Heart right ventricle (tissue), 16 donors: ENCODE measurements at regions not wholly inside any gene's neighbourhood (a gene's known extent, or its start where the extent isn't known, plus 50 kb on each side); places are given as distances from the start of the nearest gene placed in this dataset.

Experiments used
- ATAC-seq, 8 donors: fragments of 200-7000 bp; cut with Tn5 transposase; one replicate each; pipeline ENCODE4 v1.9.1; 2020; ENCODE audit warnings: mild to moderate bottlenecking in 8 of 8, moderate library complexity in 8 of 8, moderate number of reproducible peaks in 1 of 8
- DNase-seq, 2 donors: peaks; one replicate each; pipeline ENCODE4 v3.0.0-alpha.2; 2020
- H3K27ac ChIP-seq, 10 donors: fragments of 200-600 bp; sonication (generic) in 2 of 10; one replicate each; pipeline versions ENCODE4 v1.5.0 to v1.8.0; 2020 to 2022; ENCODE audit warnings: mild to moderate bottlenecking in 3 of 10
- H3K27me3 ChIP-seq, 7 donors: fragments of 200-600 bp; one replicate each; pipeline ENCODE4 v1.8.0; 2021 to 2022; ENCODE audit warnings: mild to moderate bottlenecking in 2 of 7
- H3K36me3 ChIP-seq, 9 donors: fragments of 200-600 bp; sonication (generic) in 1 of 9; one replicate each; pipeline versions ENCODE4 v1.5.0 to v1.8.0; 2020 to 2022; ENCODE audit warnings: mild to moderate bottlenecking in 2 of 9
- H3K4me1 ChIP-seq, 9 donors: fragments of 200-600 bp; sonication (generic) in 1 of 9; one replicate each; pipeline versions ENCODE4 v1.5.0 to v1.8.0; 2020 to 2022; ENCODE audit warnings: mild to moderate bottlenecking in 4 of 9
- H3K4me3 ChIP-seq, 10 donors: fragments of 200-600 bp; sonication (generic) in 2 of 10; one replicate each; pipeline versions ENCODE4 v1.5.0 to v1.8.0; 2020 to 2022; ENCODE audit warnings: mild to moderate bottlenecking in 7 of 10, moderate library complexity in 2 of 10
- H3K9me3 ChIP-seq, 11 donors: fragments of 200-600 bp in 10 of 11; sonication (generic) in 2 of 11; one replicate each; pipeline versions ENCODE4 v1.5.0 to v1.8.0; 2013 to 2022; ENCODE audit warnings: mild to moderate bottlenecking in 2 of 11, control low read depth in 1 of 11, moderate library complexity in 1 of 11
- WGBS, 2 donors: extraction: QIAGEN DNeasy Blood & Tissue Kit; methylation state at CpG; one replicate each; pipeline ENCODE4 v1.1.7; 2013; ENCODE audit warnings: inconsistent platforms in 1 of 2; 5-methylcytosine and 5-hydroxymethylcytosine counted together
- intact Hi-C, 10 donors: fragments of 100-400 bp; cut with DNase I; formaldehyde crosslinking; loops; one replicate each; pipeline versions ENCODE4 v1.11.1 to v1.14.2; 2022
- TF ChIP-seq, protein P1 (sequence below), 9 donors: fragments of 200-600 bp; sonication (generic) in 2 of 9; IDR thresholded peaks; one replicate each; pipeline versions ENCODE4 v1.5.0 to v1.8.0; 2021 to 2022; ENCODE audit warnings: antibody characterized with exemption in 9 of 9, mild to moderate bottlenecking in 5 of 9, moderate library complexity in 1 of 9
- donor health status: Arrhythmogenic right ventricular cardiomyopathy.
- donor health status: ischemic (EF 13 %, LVEDD 7.1; RV severe dilation, severe dysfunction).
- donor health status: healthy with polysubstance abuse.
- donor health status: DM: no; HTN: yes; CAD: no.
- donor health status: DM: no; HTN: no; CAD: no.
- donor health status: ischemic (EF 25% LVEDD 6.9; RV normal size, moderate dysfunction).
- donor health status: ischemic (EF 25% LVEDD 5.7; RV mildly dilated, moderate dysfunction).
- donor health status: healthy.
- donor health status: DM: yes; HTN: yes; CAD: no.
- donor health status: Ischemic cardiomyopathy.
- donor health status: ischemic (EF 35%, LVEDD 5.7; RV mildly dilated, moderate dysfunction).
- donor health status: nonischemic (EF 11% LVEDD 7.7; RV severe dilation, severe dysfunction).
- donor health status: DM: yes; HTN: yes; CAD: no.
- donor health status: PGD.
- donor health status: ischemic (EF 29% LVEDD 5.4; RV normal size, mild dysfunction).
- donor health status: nonischemic (EF 23%, LVEDD 6.1; RV moderate dilation, normal function).

GRCh38 chr1:228925691-228926090 is 190.4 kb downstream of the RHOU start:
- ATAC-seq (no peak), DNase-seq (no peak)
- Histone ChIP-seq H3K4me1 (peaks cover 0 to 15% (median 0%) of the 10 kb centered on the region in 9 donors), H3K4me3 (no peak overlapping the region), H3K36me3 (no peaks in the 10 kb centered on the region), H3K27me3 (no peaks in the 10 kb centered on the region), H3K27ac (no peak overlapping the region), H3K9me3 (peaks cover 0 to 21% (median 0%) of the 10 kb centered on the region in 11 donors)
- WGBS, 2 donors, result 85 to 97% methylated on average over 3 of the region's 3 CpGs
- intact Hi-C loops, result loop anchor here in 1 of 10 donors (10.0 kb wide), 1 partner anchor 151 kb away; no protein-coding TSS in a partner anchor
- TF ChIP-seq, protein P1, sequence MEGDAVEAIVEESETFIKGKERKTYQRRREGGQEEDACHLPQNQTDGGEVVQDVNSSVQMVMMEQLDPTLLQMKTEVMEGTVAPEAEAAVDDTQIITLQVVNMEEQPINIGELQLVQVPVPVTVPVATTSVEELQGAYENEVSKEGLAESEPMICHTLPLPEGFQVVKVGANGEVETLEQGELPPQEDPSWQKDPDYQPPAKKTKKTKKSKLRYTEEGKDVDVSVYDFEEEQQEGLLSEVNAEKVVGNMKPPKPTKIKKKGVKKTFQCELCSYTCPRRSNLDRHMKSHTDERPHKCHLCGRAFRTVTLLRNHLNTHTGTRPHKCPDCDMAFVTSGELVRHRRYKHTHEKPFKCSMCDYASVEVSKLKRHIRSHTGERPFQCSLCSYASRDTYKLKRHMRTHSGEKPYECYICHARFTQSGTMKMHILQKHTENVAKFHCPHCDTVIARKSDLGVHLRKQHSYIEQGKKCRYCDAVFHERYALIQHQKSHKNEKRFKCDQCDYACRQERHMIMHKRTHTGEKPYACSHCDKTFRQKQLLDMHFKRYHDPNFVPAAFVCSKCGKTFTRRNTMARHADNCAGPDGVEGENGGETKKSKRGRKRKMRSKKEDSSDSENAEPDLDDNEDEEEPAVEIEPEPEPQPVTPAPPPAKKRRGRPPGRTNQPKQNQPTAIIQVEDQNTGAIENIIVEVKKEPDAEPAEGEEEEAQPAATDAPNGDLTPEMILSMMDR (IDR thresholded peaks at IDR 0.05), result no peak

DNA sequence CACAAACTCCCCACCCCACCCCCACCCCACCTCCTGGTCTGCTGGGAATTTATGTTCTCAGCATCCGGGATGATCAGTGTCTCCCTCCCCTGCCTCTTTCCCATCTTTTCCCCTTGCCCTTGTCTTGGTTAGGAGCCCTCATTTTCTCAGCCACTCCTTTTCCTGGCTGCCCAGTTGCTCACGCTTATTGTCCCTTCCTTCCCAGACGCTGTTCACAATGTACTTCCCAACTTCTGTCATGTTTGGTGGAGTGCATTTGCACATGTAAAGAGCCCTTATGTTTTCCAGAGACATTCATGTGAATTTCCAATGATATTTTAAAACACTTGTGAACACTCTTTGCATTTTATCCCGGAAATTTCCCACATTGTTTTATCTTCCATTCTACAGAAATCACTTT is 192.1 kb downstream of the RHOU start:
- ATAC-seq (no peak), DNase-seq (no peak)
- Histone ChIP-seq H3K36me3 (no peaks in the 10 kb centered on the region), H3K9me3 (peaks cover 0 to 21% (median 0%) of the 10 kb centered on the region in 11 donors), H3K27ac (no peak overlapping the region), H3K4me3 (no peak overlapping the region), H3K4me1 (peaks cover 0 to 5% (median 0%) of the 10 kb centered on the region in 9 donors), H3K27me3 (peaks cover 0 to 9% (median 0%) of the 10 kb centered on the region in 7 donors)
- WGBS, 2 donors, result 62 to 65% methylated on average over 4 of the region's 4 CpGs
- TF ChIP-seq, protein P1 (IDR thresholded peaks at IDR 0.05), result no peak
- intact Hi-C loops, result loop anchor here in 1 of 10 donors (10.0 kb wide), 1 partner anchor 153 kb away; no protein-coding TSS in a partner anchor

DNA sequence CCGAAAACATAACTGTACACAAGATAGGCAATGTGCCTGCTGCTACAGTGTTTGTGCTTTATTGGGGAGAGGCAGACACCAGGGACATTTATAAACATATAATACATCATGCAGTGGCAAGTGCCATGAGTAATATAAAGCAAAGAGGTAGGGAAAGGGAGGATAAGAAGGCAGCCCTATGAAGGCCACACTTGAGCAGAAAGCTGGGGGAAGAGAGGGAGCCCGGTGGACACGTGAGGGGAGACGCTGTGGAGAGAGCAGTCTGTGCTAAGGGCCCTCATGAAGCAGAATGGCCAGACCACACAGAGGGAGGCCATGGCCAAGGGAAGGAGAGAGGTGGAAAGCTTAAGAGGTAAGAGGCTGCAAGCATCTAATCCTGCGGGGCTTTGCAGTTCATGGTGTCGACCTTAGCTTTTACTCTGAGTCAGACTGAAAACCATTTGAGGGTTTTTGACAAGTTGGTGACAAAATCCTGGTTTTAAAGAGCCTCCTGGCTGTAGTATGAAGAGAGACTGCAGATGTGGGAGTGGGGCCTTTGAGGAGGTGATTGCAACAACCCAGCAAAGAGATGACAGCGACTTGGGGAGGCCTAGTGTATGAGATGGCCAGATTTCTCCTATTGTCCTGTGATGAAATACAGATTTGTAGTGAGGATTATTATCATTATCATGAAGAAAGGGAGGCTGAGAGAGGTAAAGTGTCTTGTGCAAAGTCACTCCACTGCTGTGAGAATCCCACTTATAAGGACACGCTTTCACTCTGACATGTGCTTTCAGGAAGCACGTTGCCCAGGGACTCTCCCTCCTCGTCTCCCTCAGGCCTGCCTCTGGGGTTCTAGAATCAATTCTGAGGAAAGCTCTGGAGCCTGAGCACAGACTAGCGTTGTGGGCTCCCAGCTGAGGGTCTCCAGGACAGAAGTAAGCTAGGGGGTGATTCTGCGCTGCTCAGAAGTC is 192.9 kb downstream of the RHOU start:
- no peak for ATAC-seq
- DNase-seq, result no peak
- 84 to 89% methylated on average over 12 of the region's 12 CpGs for WGBS, 2 donors
- Histone ChIP-seq H3K9me3 (peaks cover 0 to 21% (median 0%) of the 10 kb centered on the region in 11 donors), H3K4me3 (no peak overlapping the region), H3K36me3 (no peaks in the 10 kb centered on the region), H3K27ac (no peak overlapping the region), H3K4me1 (peaks cover 0 to 5% (median 0%) of the 10 kb centered on the region in 9 donors), H3K27me3 (peaks cover 0 to 13% (median 0%) of the 10 kb centered on the region in 7 donors)
- intact Hi-C loops, result loop anchor here in 1 of 10 donors (10.0 kb wide), 1 partner anchor 153 kb away; no protein-coding TSS in a partner anchor
- TF ChIP-seq, protein P1 (IDR thresholded peaks at IDR 0.05), result no peak

GRCh38 chr1:228929476-228930027 is 194.3 kb downstream of the RHOU start:
- no peak overlapping the region for H3K27ac ChIP-seq
- no peaks in the 10 kb centered on the region for H3K36me3 ChIP-seq
- DNase-seq (no peak), ATAC-seq (no peak)
- WGBS, 2 donors, result 80 to 82% methylated on average over 4 of the region's 4 CpGs
- H3K27me3 ChIP-seq, result peaks cover 0 to 13% (median 0%) of the 10 kb centered on the region in 7 donors
- TF ChIP-seq, protein P1 (IDR thresholded peaks at IDR 0.05), result no peak
- peaks cover 0 to 5% (median 0%) of the 10 kb centered on the region in 9 donors for H3K4me1 ChIP-seq
- H3K9me3 ChIP-seq, result peaks cover 0 to 21% (median 0%) of the 10 kb centered on the region in 11 donors
- intact Hi-C loops, result loop anchor here in 1 of 10 donors (10.0 kb wide), 2 partner anchors 65 to 155 kb away; no protein-coding TSS in a partner anchor
- no peak overlapping the region for H3K4me3 ChIP-seq
